ENCODE measurements at regions not wholly inside any gene's neighbourhood (a gene's known extent, or its start where the extent isn't known, plus 50 kb on each side); places are given as distances from the start of the nearest gene placed in this dataset.

- no peak for TF ChIP-seq CTCF (conservative IDR thresholded peaks at IDR 0.05)
- TF ChIP-seq ZFX (IDR thresholded peaks at IDR 0.05), result no peak
Measured at GRCh38 chr9:21555911-21556310, 73.8 kb upstream of the IFNE start.
